ENCODE measurements at regions not wholly inside any gene's neighbourhood (a gene's known extent, or its start where the extent isn't known, plus 50 kb on each side); places are given as distances from the start of the nearest gene placed in this dataset.

DNA sequence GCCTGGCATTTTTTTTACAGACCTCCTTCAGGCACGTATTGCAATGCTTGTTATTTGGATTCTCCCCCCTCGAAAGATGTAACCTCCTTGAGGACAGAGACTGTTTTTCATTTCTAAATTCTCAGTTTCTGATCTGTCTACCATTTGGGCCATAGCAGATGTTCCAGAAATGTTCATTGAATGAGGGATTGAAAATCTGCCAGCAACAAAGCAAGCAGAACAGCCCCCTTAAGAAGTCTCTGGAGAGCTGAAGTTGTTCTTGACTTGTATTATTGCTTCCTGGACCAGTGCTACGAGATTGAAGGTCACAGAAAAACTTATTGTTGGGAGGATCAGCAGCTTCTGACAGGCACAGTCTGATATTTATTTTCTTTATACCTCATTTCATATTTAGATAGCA is 355.5 kb downstream of the EPHA4 start:
- TF ChIP-seq, protein P1, sequence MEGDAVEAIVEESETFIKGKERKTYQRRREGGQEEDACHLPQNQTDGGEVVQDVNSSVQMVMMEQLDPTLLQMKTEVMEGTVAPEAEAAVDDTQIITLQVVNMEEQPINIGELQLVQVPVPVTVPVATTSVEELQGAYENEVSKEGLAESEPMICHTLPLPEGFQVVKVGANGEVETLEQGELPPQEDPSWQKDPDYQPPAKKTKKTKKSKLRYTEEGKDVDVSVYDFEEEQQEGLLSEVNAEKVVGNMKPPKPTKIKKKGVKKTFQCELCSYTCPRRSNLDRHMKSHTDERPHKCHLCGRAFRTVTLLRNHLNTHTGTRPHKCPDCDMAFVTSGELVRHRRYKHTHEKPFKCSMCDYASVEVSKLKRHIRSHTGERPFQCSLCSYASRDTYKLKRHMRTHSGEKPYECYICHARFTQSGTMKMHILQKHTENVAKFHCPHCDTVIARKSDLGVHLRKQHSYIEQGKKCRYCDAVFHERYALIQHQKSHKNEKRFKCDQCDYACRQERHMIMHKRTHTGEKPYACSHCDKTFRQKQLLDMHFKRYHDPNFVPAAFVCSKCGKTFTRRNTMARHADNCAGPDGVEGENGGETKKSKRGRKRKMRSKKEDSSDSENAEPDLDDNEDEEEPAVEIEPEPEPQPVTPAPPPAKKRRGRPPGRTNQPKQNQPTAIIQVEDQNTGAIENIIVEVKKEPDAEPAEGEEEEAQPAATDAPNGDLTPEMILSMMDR (IDR thresholded peaks at IDR 0.05) = no peak
- no peak for TF ChIP-seq POLR2A (IDR thresholded peaks at IDR 0.05)
- TF ChIP-seq POLR2AphosphoS5 (IDR thresholded peaks at IDR 0.05) = no peak
